ENCODE measurements at regions not wholly inside any gene's neighbourhood (a gene's known extent, or its start where the extent isn't known, plus 50 kb on each side); places are given as distances from the start of the nearest gene placed in this dataset.

- TF ChIP-seq CTCF (IDR thresholded peaks at IDR 0.05): no peak
- no peak for TF ChIP-seq POLR2A (IDR thresholded peaks at IDR 0.05)
Measured at GRCh38 chr10:3417096-3417495, 244.5 kb upstream of the PITRM1 start.

Data from right lobe of liver (tissue), 4 donors.